ENCODE measurements at regions not wholly inside any gene's neighbourhood (a gene's known extent, or its start where the extent isn't known, plus 50 kb on each side); places are given as distances from the start of the nearest gene placed in this dataset.

DNA sequence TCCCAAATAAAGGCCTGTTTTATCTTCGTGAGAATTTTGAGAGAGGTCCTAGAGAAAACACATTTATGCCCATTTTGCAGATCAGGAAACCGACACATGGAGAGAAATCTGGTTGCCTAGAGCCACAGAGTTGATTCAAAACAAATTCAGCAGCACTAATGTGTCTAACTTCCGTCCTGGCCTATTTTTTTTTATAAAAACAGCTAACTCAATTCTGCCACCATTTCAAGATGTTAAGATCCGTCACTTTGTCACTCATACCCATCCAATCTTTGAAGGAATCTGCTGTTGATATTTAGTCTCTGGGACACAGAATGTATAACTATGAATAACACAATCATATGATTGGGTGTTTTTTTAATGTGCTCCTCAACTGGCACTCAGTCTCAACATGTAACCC lies 611.1 kb upstream of the ARID1B start:
- POLR2A ChIA-PET (ENCODE audit: low non-redundant PET) = no interaction called here
- DNase-seq (ENCODE audit: low spot score) = no peak
- TF ChIP-seq, protein P1, sequence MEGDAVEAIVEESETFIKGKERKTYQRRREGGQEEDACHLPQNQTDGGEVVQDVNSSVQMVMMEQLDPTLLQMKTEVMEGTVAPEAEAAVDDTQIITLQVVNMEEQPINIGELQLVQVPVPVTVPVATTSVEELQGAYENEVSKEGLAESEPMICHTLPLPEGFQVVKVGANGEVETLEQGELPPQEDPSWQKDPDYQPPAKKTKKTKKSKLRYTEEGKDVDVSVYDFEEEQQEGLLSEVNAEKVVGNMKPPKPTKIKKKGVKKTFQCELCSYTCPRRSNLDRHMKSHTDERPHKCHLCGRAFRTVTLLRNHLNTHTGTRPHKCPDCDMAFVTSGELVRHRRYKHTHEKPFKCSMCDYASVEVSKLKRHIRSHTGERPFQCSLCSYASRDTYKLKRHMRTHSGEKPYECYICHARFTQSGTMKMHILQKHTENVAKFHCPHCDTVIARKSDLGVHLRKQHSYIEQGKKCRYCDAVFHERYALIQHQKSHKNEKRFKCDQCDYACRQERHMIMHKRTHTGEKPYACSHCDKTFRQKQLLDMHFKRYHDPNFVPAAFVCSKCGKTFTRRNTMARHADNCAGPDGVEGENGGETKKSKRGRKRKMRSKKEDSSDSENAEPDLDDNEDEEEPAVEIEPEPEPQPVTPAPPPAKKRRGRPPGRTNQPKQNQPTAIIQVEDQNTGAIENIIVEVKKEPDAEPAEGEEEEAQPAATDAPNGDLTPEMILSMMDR (conservative IDR thresholded peaks at IDR 0.05; ENCODE audit: low read depth) = no peak
- CTCF ChIA-PET = interaction anchor here (0.6 kb wide), 2 partner anchors 513 to 839 kb away, joined by 4 read pairs; no protein-coding TSS in a partner anchor
- no peak overlapping the region for H3K27ac ChIP-seq

- ChIA-PET POLR2A (ENCODE audit: low non-redundant PET) (no interaction called here), CTCF (no interaction called here)
- no peak overlapping the region for H3K27ac ChIP-seq
- no peak for DNase-seq (ENCODE audit: low spot score)
- TF ChIP-seq, protein P1 (conservative IDR thresholded peaks at IDR 0.05; ENCODE audit: low read depth) = no peak
These were observed 612.3 kb upstream of the ARID1B start for GRCh38 chr6:156164701-156165452.

GRCh38 chr6:156163311-156163710 lies 613.9 kb upstream of the ARID1B start:
- no peak for DNase-seq (ENCODE audit: low spot score)
- POLR2A ChIA-PET (ENCODE audit: low non-redundant PET) = no interaction called here
- TF ChIP-seq, protein P1 (conservative IDR thresholded peaks at IDR 0.05; ENCODE audit: low read depth) = no peak
- no peak overlapping the region for H3K27ac ChIP-seq
- CTCF ChIA-PET = no interaction called here

GRCh38 chr6:156161471-156161870 lies 615.7 kb upstream of the ARID1B start:
- no peak overlapping the region for H3K27ac ChIP-seq
- POLR2A ChIA-PET (ENCODE audit: low non-redundant PET) = no interaction called here
- CTCF ChIA-PET = interaction anchor here (0.6 to 0.8 kb wide), 2 partner anchors 73 to 116 kb away, joined by 3 to 4 read pairs; no protein-coding TSS in a partner anchor
- DNase-seq (ENCODE audit: low spot score) = no peak
- TF ChIP-seq, protein P1 (conservative IDR thresholded peaks at IDR 0.05; ENCODE audit: low read depth) = no peak

DNA sequence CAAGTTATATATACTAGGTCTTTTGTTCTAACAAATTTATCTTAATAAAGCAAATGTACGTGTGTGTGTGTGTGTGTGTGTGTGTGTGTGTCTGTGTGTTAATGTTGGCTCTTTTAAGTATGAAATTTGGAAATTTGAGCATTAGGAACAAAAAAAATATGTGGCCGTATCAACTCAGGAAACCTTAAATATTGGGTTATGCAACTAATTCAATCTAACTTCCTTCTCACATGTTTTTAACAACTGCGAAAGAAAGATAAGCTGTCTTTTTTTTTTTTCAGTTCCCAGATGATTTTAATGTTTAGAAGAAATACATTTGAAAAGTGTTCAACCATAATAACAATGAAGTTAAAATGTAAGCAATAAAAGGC lies 616.4 kb upstream of the ARID1B start:
- CTCF ChIA-PET = no interaction called here
- POLR2A ChIA-PET (ENCODE audit: low non-redundant PET) = no interaction called here
- TF ChIP-seq, protein P1 (conservative IDR thresholded peaks at IDR 0.05; ENCODE audit: low read depth) = no peak
- H3K27ac ChIP-seq = no peak overlapping the region
- no peak for DNase-seq (ENCODE audit: low spot score)

GRCh38 chr6:156160007-156160794 lies 617.0 kb upstream of the ARID1B start:
- ChIA-PET POLR2A (ENCODE audit: low non-redundant PET) (no interaction called here), CTCF (no interaction called here)
- DNase-seq (ENCODE audit: low spot score) = no peak
- no peak overlapping the region for H3K27ac ChIP-seq
- TF ChIP-seq, protein P1 (conservative IDR thresholded peaks at IDR 0.05; ENCODE audit: low read depth) = no peak

Measured in RWPE1 (cell line).